NCI-H345 treated with DMSO at 0.1 percent for 48 hours (cell line): ENCODE measurements at regions not wholly inside any gene's neighbourhood (a gene's known extent, or its start where the extent isn't known, plus 50 kb on each side); places are given as distances from the start of the nearest gene placed in this dataset.
A peak's percentile ranks its signal among the peaks of the same experiment; 100 is the strongest.
"Not testable (repeated sequence)": the region's sequence is repeated elsewhere in the genome, so short reads cannot be mapped to it uniquely, and the experiment has no call there.

Experiments
- DNase-seq: peaks from one replicate; lab custom pipeline; 2025; ENCODE audit not compliant: unreplicated experiment; lab: John Stamatoyannopoulos, UW

GRCh38 chr6:140731741-140732140 is 1357.3 kb upstream of the CITED2 start:
- no peak for DNase-seq

GRCh38 chr6:140729521-140729920 is 1355.1 kb upstream of the CITED2 start:
- DNase-seq = no peak

- no peak for DNase-seq
Observed at GRCh38 chr6:140718021-140718420, 1343.6 kb upstream of the CITED2 start.

- DNase-seq = no peak
Observed at GRCh38 chr6:140713495-140713894, 1339.0 kb upstream of the CITED2 start.

GRCh38 chr6:140711019-140711613 is 1336.7 kb upstream of the CITED2 start:
- no peak for DNase-seq

GRCh38 chr6:140708441-140708840 is 1334.0 kb upstream of the CITED2 start:
- DNase-seq = no peak

GRCh38 chr6:140704008-140704407 is 1329.6 kb upstream of the CITED2 start:
- not testable (repeated sequence) for DNase-seq

- no peak for DNase-seq
Observed at GRCh38 chr6:140697585-140697984, 1323.1 kb upstream of the CITED2 start.

- DNase-seq = peak; percentile 8
Observed at GRCh38 chr6:140684776-140685550, 1310.5 kb upstream of the CITED2 start.

- DNase-seq = no peak
Observed at GRCh38 chr6:140677781-140678528, 1303.5 kb upstream of the CITED2 start.

- no peak for DNase-seq
Observed at GRCh38 chr6:140671926-140672325, 1297.5 kb upstream of the CITED2 start.

GRCh38 chr6:140670021-140670420 is 1295.6 kb upstream of the CITED2 start:
- DNase-seq = no peak

- DNase-seq = no peak
Observed at GRCh38 chr6:140669321-140669720, 1294.9 kb upstream of the CITED2 start.

GRCh38 chr6:140663772-140664171 is 1289.3 kb upstream of the CITED2 start:
- DNase-seq = no peak

GRCh38 chr6:140663094-140663493 is 1288.6 kb upstream of the CITED2 start:
- no peak for DNase-seq

- DNase-seq = no peak
Observed at GRCh38 chr6:140661691-140662090, 1287.2 kb upstream of the CITED2 start.

- no peak for DNase-seq
Observed at GRCh38 chr6:140660295-140660694, 1285.8 kb upstream of the CITED2 start.

- DNase-seq = no peak
Observed at GRCh38 chr6:140653972-140654371, 1279.5 kb upstream of the CITED2 start.

- DNase-seq = no peak
Observed at GRCh38 chr6:140653506-140653905, 1279.1 kb upstream of the CITED2 start.

- DNase-seq = not testable (repeated sequence)
Observed at GRCh38 chr6:140649502-140649901, 1275.1 kb upstream of the CITED2 start.

- DNase-seq = not testable (repeated sequence)
Observed at GRCh38 chr6:140647322-140647721, 1272.9 kb upstream of the CITED2 start.

GRCh38 chr6:140644017-140644416 is 1269.6 kb upstream of the CITED2 start:
- no peak for DNase-seq
